ENCODE measurements at regions not wholly inside any gene's neighbourhood (a gene's known extent, or its start where the extent isn't known, plus 50 kb on each side); places are given as distances from the start of the nearest gene placed in this dataset.

- DNase-seq (ENCODE audit: extremely low read depth in 1 of 2, low read depth in 1 of 2), result no peak
These were observed 109.8 kb upstream of the FGF3 start for GRCh38 chr11:69928975-69929374.

DNA sequence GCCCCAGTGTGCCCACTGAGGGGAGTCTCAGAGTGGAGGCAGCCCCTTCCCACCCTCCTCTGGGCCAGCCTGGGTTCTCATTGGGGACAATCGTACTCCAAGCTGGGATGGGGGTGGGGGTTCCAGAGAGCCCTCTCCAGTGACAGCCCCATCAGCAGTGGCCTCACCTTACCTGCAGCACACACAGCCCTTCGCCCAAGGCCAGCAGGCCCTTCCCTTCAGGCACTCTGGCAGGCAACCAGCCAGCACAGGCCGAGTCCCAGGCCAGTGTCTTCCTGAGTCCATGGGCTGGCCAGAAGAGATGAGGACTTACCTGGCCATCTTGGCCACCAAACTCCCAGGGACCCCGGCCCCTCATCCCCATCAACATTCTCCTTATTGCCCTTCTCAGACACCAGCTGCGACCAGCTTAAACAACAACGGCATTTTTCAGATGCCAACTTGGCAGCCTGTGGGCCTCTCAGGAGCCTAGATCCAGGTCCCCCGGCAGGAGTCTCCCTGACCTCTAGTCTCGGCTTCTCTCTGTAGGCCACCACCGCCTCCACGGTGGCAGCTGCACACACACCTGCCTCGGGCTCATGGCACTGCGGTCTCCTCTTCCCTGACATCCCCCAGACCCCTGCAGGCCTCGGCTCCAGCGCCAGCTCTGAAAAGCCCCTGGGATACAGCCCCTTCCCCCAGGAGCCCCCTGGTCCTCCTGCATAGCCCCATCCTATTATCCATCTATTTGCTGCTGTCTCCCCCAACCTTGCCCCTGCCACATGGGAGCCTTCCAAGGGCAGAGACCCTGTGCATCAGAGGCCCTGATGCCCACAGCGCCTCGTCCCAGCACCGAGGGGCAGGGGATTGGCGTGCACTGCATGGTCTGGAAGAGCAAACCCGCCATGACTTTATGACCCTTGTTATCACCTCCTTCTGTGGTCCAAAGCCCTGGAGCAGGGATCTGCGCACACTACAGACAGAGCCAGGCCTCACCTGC is 111.2 kb upstream of the FGF3 start:
- no peak for DNase-seq (ENCODE audit: extremely low read depth in 1 of 2, low read depth in 1 of 2)

DNA sequence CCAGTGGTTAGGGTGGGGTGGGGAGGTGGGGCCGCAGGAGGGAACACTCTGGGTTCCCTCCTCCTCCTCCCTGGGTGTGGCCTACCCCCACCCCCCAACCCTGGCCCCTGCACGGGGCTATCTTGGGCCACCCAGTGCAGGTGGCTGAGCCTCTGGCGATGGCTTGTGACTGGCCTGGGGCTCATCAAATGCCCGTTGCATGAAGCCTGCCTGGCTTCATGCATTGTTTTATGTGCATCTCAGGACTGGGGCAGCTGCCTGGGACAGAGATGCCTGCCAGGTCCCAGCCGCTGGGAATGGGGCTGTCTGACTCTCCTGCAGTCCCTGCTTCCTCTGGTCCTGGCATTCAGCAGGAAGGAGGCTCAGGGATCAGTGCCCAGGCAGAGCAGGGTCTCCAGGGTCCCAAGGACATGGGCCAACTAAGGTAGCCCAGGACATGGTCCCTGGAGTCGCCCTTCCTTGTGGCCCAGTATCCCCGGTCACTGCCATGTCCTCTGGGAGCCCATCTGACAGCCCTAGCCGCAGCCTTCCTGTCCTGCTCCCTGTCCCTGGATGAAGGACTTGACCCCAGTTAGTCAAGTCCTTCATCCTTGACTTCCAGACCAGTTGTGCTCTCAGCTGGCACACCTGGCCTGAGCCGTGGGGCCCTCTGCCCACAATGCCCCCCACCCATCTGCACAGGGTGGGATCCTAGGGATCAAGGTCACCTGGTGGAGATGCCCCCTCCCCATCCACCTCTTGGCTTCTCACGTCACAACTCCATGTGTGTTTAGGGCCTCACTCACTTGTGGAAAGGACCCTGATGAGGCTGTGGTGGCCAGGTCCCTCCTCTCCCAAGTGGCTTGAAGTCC is 112.1 kb upstream of the FGF3 start:
- DNase-seq (ENCODE audit: extremely low read depth in 1 of 2, low read depth in 1 of 2), result no peak

GRCh38 chr11:69931994-69932910 is 113.0 kb upstream of the FGF3 start:
- no peak for DNase-seq (ENCODE audit: extremely low read depth in 1 of 2, low read depth in 1 of 2)

GRCh38 chr11:69934861-69935494 is 115.8 kb upstream of the FGF3 start:
- no peak for DNase-seq (ENCODE audit: extremely low read depth in 1 of 2, low read depth in 1 of 2)

DNA sequence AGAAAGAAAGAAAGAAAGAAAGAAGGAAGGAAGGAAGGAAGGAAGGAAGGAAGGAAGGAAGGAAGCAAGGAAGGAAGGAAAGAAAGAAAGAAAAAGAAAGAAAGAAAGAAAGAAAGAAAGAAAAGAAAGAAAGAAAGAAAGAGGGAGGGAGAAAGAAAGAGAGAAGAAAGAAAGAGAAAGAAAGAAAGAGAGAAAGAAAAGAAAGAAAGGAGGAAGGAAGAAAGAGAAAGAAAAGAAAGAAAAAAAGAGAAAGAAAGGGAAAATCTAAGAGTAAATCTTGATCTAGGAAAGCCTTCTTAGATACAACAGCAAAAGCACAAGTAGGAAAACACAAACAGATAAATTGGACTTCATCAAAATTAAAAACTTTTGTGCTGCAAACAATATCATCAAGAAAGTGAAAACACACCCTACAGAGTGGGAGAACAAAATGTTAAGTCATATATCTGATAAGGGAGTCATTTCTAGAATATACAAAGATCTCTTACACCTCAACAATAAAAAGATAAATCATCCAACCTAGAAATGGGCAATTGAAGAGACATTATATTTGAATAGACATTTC is 116.8 kb upstream of the FGF3 start:
- no peak for DNase-seq (ENCODE audit: extremely low read depth in 1 of 2, low read depth in 1 of 2)

GRCh38 chr11:69936771-69937170 is 117.6 kb upstream of the FGF3 start:
- no peak for DNase-seq (ENCODE audit: extremely low read depth in 1 of 2, low read depth in 1 of 2)

GRCh38 chr11:69938206-69938605 is 119.0 kb upstream of the FGF3 start:
- DNase-seq (ENCODE audit: extremely low read depth in 1 of 2, low read depth in 1 of 2), result no peak

GRCh38 chr11:69939551-69940245 is 120.5 kb upstream of the FGF3 start:
- DNase-seq (ENCODE audit: extremely low read depth in 1 of 2, low read depth in 1 of 2), result no peak

GRCh38 chr11:69940246-69940610 is 121.0 kb upstream of the FGF3 start:
- no peak for DNase-seq (ENCODE audit: extremely low read depth in 1 of 2, low read depth in 1 of 2)

GRCh38 chr11:69941546-69942332 is 122.5 kb upstream of the FGF3 start:
- DNase-seq (ENCODE audit: extremely low read depth in 1 of 2, low read depth in 1 of 2), result no peak

DNA sequence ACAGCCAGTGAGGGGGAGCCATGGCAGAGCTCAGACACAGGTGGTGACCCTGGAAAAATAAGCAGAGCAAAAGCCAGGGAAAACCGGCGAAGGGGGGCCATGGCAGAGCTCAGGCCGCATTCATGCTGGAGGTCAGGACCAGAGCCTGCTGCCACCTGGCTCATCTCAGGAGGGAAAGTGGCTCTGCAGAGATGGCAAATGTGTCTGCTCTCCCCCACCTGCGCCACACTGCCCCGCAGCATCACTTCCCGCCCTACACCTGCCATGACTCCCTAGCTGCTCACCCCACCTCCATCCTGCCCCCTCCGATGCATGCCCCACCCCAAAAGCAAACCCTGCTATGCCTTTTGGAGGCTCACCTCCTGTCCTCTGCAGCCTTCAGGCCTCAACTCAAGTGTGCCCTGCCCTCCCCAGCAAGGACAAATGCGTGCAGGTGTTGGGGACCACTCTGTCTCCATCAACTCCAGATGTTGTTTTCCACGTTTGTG is 123.2 kb upstream of the FGF3 start:
- no peak for DNase-seq (ENCODE audit: extremely low read depth in 1 of 2, low read depth in 1 of 2)

GRCh38 chr11:69943066-69943465 is 123.8 kb upstream of the FGF3 start:
- no peak for DNase-seq (ENCODE audit: extremely low read depth in 1 of 2, low read depth in 1 of 2)

- no peak for DNase-seq (ENCODE audit: extremely low read depth in 1 of 2, low read depth in 1 of 2)
These were observed 124.3 kb upstream of the FGF3 start for GRCh38 chr11:69943506-69943905.

- DNase-seq (ENCODE audit: extremely low read depth in 1 of 2, low read depth in 1 of 2), result no peak
These were observed 125.1 kb upstream of the FGF3 start for GRCh38 chr11:69944146-69944795.

- DNase-seq (ENCODE audit: extremely low read depth in 1 of 2, low read depth in 1 of 2), result no peak
These were observed 125.9 kb upstream of the FGF3 start for GRCh38 chr11:69945157-69945556.

DNA sequence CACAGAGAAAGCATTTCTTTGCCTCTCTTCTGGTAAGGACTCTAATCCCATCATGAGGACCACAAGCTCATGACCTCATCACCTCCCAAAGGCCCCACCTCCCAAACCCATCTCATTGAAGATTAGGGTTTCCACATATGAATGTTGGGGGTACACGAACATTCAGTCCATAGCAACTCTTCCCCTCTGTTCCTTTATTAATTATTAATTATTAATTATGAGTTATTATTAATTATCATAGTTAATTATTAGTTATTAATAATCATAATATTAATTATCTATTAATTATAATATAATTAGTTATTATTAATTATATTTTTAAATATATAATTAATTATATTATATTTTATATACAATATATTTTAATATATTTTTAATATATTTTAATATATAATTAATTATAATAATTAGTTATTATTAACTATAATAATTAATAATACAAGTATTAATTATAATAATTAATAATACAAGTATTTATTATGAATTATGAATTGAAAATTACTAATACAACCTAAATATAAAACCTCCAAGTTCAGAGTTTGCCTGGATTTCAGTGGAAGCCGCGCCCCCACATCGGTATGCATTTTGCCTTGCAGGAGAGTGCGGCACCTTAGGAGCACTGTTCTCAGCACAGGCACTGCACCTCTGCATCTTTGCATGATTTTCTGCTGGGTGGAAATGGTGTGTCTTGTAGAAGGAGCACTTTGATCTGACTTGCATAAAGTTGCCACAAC is 128.0 kb upstream of the FGF3 start:
- DNase-seq (ENCODE audit: extremely low read depth in 1 of 2, low read depth in 1 of 2), result no peak
